ENCODE measurements at regions not wholly inside any gene's neighbourhood (a gene's known extent, or its start where the extent isn't known, plus 50 kb on each side); places are given as distances from the start of the nearest gene placed in this dataset.
A peak's percentile ranks its signal among the peaks of the same experiment; 100 is the strongest.

GRCh38 chr6:165745492-165745891 is 82.5 kb upstream of the PDE10A start:
- no peak for DNase-seq

GRCh38 chr6:165744555-165745228 is 81.7 kb upstream of the PDE10A start:
- DNase-seq: no peak

- DNase-seq: no peak
Observed at GRCh38 chr6:165743366-165743898, 80.4 kb upstream of the PDE10A start.

GRCh38 chr6:165742047-165742446 is 79.0 kb upstream of the PDE10A start:
- DNase-seq: no peak

- no peak for DNase-seq
Observed at GRCh38 chr6:165737396-165737795, 74.4 kb upstream of the PDE10A start.

- no peak for DNase-seq
Observed at GRCh38 chr6:165735065-165735464, 72.0 kb upstream of the PDE10A start.

GRCh38 chr6:165733489-165733791 is 70.4 kb upstream of the PDE10A start:
- no peak for DNase-seq

- DNase-seq: no peak
Observed at GRCh38 chr6:165732696-165733488, 69.9 kb upstream of the PDE10A start.

- DNase-seq: peak; percentile 14
Observed at GRCh38 chr6:165729307-165729936, 66.4 kb upstream of the PDE10A start.

GRCh38 chr6:165728216-165728615 is 65.2 kb upstream of the PDE10A start:
- no peak for DNase-seq

- DNase-seq: peak; percentile 40
Observed at GRCh38 chr6:165726965-165727381, 63.9 kb upstream of the PDE10A start.

GRCh38 chr6:165726290-165726875 is 63.3 kb upstream of the PDE10A start:
- no peak for DNase-seq

- DNase-seq: no peak
Observed at GRCh38 chr6:165725201-165725600, 62.2 kb upstream of the PDE10A start.

GRCh38 chr6:165723326-165723725 is 60.3 kb upstream of the PDE10A start:
- DNase-seq: no peak

- no peak for DNase-seq
Observed at GRCh38 chr6:165722022-165722421, 59.0 kb upstream of the PDE10A start.

GRCh38 chr6:165721356-165721755 is 58.3 kb upstream of the PDE10A start:
- DNase-seq: peak; percentile 40

- DNase-seq: no peak
Observed at GRCh38 chr6:165718491-165718891, 55.5 kb upstream of the PDE10A start.

GRCh38 chr6:165717732-165718465 is 54.9 kb upstream of the PDE10A start:
- DNase-seq: no peak

- no peak for DNase-seq
Observed at GRCh38 chr6:165716886-165717285, 53.8 kb upstream of the PDE10A start.

GRCh38 chr6:165715428-165715827 is 52.4 kb upstream of the PDE10A start:
- DNase-seq: no peak

GRCh38 chr6:165714907-165715306 is 51.9 kb upstream of the PDE10A start:
- DNase-seq: no peak

- no peak for DNase-seq
Observed at GRCh38 chr6:165713845-165714466, 50.9 kb upstream of the PDE10A start.
